Mucosa of descending colon (tissue), 3 donors: ENCODE measurements at regions not wholly inside any gene's neighbourhood (a gene's known extent, or its start where the extent isn't known, plus 50 kb on each side); places are given as distances from the start of the nearest gene placed in this dataset.

ENCODE experiments used
- ATAC-seq: fragments of 200-7000 bp; cut with Tn5 transposase; one replicate; pipeline ENCODE4 v1.9.1; 2020; ENCODE audit warnings: mild to moderate bottlenecking, moderate library complexity
- DNase-seq, 3 donors: peaks; one replicate each; pipeline ENCODE4 v3.0.0-alpha.2; 2020
- H3K36me3 ChIP-seq: fragments of 200-600 bp; one replicate; pipeline ENCODE4 v1.8.0; 2021; ENCODE audit warnings: low read depth, mild to moderate bottlenecking
- H3K4me1 ChIP-seq: fragments of 200-600 bp; one replicate; pipeline ENCODE4 v1.8.0; 2021; ENCODE audit warnings: low read depth, mild to moderate bottlenecking
- H3K4me3 ChIP-seq: fragments of 200-600 bp; one replicate; pipeline ENCODE4 v1.8.0; 2021; ENCODE audit warnings: mild to moderate bottlenecking
- H3K9me3 ChIP-seq: fragments of 200-600 bp; one replicate; pipeline ENCODE4 v1.8.0; 2021; ENCODE audit warnings: mild to moderate bottlenecking
- intact Hi-C, 2 donors: fragments of 100-400 bp; cut with DNase I in 1 of 2; cut with micrococcal nuclease in 1 of 2; formaldehyde crosslinking; loops; one replicate each; pipeline versions ENCODE4 v1.11.0 to v1.11.1; 2022; cut with DNase I, micrococcal nuclease
- TF ChIP-seq, protein P1 (sequence below): fragments of 200-600 bp; IDR thresholded peaks from one replicate; pipeline ENCODE4 v1.8.0; 2022; ENCODE audit warnings: antibody characterized with exemption, mild to moderate bottlenecking
- donor health status: DM: no; HTN: no; CAD: no; lungs with moderate emphysema.
- donor health status: DM: no; HTN: no; CAD: no.
- donor health status: DM: no; HTN: yes; CAD: no.

DNA sequence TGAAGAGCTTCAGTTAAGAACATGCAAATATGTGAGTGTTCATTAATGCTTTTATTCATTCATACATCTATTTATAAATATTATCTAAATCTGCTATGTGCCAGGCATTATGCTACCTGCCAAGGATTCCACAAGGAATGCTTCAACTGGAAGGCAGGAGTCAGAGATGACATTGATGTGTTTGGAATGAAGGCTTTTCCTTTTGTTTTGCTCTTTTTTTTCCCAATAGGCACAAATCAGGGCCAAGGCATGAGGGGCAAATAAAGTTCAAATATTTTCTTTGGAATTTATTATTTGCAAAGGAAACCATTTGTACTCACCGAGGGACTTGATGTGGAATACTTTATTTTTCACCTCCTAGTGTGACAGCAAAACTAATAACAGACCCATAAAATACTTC, 530.3 kb downstream of the ARL4A start:
- Histone ChIP-seq H3K9me3 (no peaks in the 10 kb centered on the region), H3K36me3 (no peaks in the 10 kb centered on the region), H3K4me3 (no peak overlapping the region), H3K4me1 (no peaks in the 10 kb centered on the region)
- DNase-seq (no peak), ATAC-seq (no peak)
- TF ChIP-seq, protein P1, sequence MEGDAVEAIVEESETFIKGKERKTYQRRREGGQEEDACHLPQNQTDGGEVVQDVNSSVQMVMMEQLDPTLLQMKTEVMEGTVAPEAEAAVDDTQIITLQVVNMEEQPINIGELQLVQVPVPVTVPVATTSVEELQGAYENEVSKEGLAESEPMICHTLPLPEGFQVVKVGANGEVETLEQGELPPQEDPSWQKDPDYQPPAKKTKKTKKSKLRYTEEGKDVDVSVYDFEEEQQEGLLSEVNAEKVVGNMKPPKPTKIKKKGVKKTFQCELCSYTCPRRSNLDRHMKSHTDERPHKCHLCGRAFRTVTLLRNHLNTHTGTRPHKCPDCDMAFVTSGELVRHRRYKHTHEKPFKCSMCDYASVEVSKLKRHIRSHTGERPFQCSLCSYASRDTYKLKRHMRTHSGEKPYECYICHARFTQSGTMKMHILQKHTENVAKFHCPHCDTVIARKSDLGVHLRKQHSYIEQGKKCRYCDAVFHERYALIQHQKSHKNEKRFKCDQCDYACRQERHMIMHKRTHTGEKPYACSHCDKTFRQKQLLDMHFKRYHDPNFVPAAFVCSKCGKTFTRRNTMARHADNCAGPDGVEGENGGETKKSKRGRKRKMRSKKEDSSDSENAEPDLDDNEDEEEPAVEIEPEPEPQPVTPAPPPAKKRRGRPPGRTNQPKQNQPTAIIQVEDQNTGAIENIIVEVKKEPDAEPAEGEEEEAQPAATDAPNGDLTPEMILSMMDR = no peak
- intact Hi-C loops = no loop called here

GRCh38 chr7:13225068-13225467, 537.6 kb downstream of the ARL4A start:
- intact Hi-C loops = no loop called here
- Histone ChIP-seq H3K9me3 (no peaks in the 10 kb centered on the region), H3K4me3 (no peak overlapping the region), H3K4me1 (no peaks in the 10 kb centered on the region), H3K36me3 (no peaks in the 10 kb centered on the region)
- ATAC-seq (no peak), DNase-seq (no peak)
- TF ChIP-seq, protein P1 = no peak

DNA sequence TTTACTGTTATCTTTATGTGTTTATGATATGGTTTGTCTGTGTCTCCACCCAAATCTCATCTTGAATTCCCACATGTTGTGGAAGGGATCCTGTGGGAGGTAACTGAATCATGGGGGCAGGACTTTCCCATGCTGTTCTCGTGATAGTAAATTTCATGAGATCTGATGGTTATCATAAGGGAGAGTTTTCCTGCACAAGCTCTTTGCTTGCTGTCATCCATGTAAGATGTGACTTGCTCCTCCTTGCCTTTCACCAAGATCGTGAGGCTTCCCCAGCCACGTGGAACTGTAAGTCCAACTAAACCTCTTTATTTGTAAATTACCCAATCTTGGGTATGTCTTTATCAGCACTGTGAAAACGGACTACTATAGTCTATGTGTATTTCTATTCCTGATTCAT, 539.0 kb downstream of the ARL4A start:
- intact Hi-C loops = no loop called here
- no peaks in the 10 kb centered on the region for H3K9me3 ChIP-seq
- H3K36me3 ChIP-seq = no peaks in the 10 kb centered on the region
- H3K4me1 ChIP-seq = no peaks in the 10 kb centered on the region
- DNase-seq (no peak), ATAC-seq (no peak)
- H3K4me3 ChIP-seq = no peak overlapping the region
- TF ChIP-seq, protein P1 = no peak

DNA sequence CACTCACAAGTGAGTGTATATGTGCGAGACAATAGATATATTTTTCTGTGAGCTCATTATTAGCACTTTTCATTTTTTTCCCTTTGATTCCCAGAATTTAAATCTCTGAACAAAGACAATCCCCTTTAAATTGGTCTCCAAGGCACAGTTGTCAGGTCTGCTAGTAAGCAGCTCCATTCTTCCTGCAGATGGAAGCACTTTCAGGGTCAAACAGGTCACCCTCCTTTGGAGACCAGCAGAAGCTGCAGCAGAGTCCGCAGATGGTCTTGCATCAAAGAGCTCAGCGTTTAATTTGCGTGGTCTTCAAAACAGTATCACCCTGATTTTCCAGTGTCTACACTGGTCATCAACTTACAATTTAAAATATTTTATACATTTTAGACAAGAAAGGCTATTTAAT, 543.8 kb downstream of the ARL4A start:
- intact Hi-C loops = no loop called here
- ATAC-seq (no peak), DNase-seq (no peak)
- Histone ChIP-seq H3K4me3 (no peak overlapping the region), H3K9me3 (no peaks in the 10 kb centered on the region), H3K4me1 (no peaks in the 10 kb centered on the region), H3K36me3 (no peaks in the 10 kb centered on the region)
- TF ChIP-seq, protein P1 = no peak

- intact Hi-C loops = no loop called here
- no peak for ATAC-seq
- Histone ChIP-seq H3K4me1 (no peaks in the 10 kb centered on the region), H3K9me3 (no peaks in the 10 kb centered on the region), H3K36me3 (no peaks in the 10 kb centered on the region), H3K4me3 (no peak overlapping the region)
- no peak for DNase-seq
- TF ChIP-seq, protein P1 = no peak
Observed at GRCh38 chr7:13235436-13235835, 548.0 kb downstream of the ARL4A start.

DNA sequence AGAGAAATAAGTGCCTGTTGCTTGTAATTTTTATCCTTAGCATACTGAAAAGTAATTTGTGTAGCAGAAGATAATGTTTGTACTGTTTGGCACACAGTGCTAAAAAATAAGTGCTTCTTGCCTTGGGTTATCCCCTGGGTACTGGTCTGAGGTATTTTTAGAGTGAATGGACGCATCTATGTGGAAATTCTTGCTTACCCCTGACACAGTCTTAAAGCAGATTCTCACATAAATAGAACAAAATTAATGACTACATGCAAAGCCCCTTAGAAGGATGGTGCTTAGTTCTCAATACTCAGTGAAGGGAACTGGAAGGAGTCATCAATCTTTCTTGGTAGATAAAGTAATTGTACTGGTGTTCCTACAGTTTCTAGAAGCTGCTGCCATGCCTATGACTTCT, 548.6 kb downstream of the ARL4A start:
- no peak for DNase-seq

More for the DNA sequence above, 548.6 kb downstream of the ARL4A start:
- no peak for ATAC-seq
- TF ChIP-seq, protein P1 = no peak
- Histone ChIP-seq H3K4me3 (no peak overlapping the region), H3K4me1 (no peaks in the 10 kb centered on the region), H3K36me3 (no peaks in the 10 kb centered on the region), H3K9me3 (no peaks in the 10 kb centered on the region)
- intact Hi-C loops = no loop called here
